HEK293 (cell line): ENCODE measurements at regions not wholly inside any gene's neighbourhood (a gene's known extent, or its start where the extent isn't known, plus 50 kb on each side); places are given as distances from the start of the nearest gene placed in this dataset.

Source experiments
- CTCF ChIA-PET: fragments of 350-600 bp; formaldehyde crosslinking; extraction: SDS; loops from one replicate; lab custom pipeline; 2021; ENCODE audit warnings: antibody characterized with exemption; lab: Yijun Ruan, JAX
- POLR2A ChIA-PET: fragments of 300-600 bp; formaldehyde crosslinking; extraction: SDS; loops from one replicate; lab custom pipeline; 2020; ENCODE audit warnings: antibody characterized with exemption, inconsistent platforms; lab: Yijun Ruan, JAX
- H3K27ac ChIP-seq: fragments of 200-500 bp; sonication (Bioruptor generic); 2 replicates; pipeline ENCODE4 v1.5.1; 2014; ENCODE audit warnings: low read depth, low read length, control low read depth, inconsistent platforms; ENCODE audit errors: extremely low read depth
- H3K36me3 ChIP-seq, 2 experiments: fragments of 200-500 bp in 1 of 2; sonication (Bioruptor generic) in 1 of 2; 1 replicate in 1 of 2; 2 replicates in 1 of 2; pipeline ENCODE4 v1.5.1; 2014 to 2017; ENCODE audit warnings: inconsistent platforms in 2 of 2, low read length in 2 of 2; ENCODE audit not compliant: control insufficient read depth in 2 of 2, insufficient read depth in 1 of 2
- H3K4me1 ChIP-seq: fragments of 200-500 bp; sonication (Bioruptor generic); 2 replicates; pipeline ENCODE4 v1.5.1; 2014; ENCODE audit warnings: mild to moderate bottlenecking, low read length, inconsistent platforms; ENCODE audit not compliant: control insufficient read depth, insufficient read depth
- H3K4me3 ChIP-seq: 2 replicates; pipeline ENCODE4 v1.5.1; 2011; ENCODE audit warnings: low read depth, mild to moderate bottlenecking, control low read depth, low read length, moderate library complexity
- H3K9me3 ChIP-seq: fragments of 200-500 bp; sonication (Bioruptor generic); 2 replicates; pipeline ENCODE4 v1.5.1; 2014; ENCODE audit warnings: low read depth, low read length, inconsistent platforms; ENCODE audit not compliant: control insufficient read depth, insufficient read depth
- CTCF ChIP-seq: fragments of 450-650 bp; formaldehyde crosslinking; IDR thresholded peaks from 2 replicates; pipeline ENCODE4 v1.5.1; 2016; ENCODE audit warnings: missing biosample characterization, missing genetic modification characterization
- HOXC10 ChIP-seq: sonication (generic); formaldehyde crosslinking; IDR thresholded peaks from 2 replicates; pipeline ENCODE4 v1.8.1; 2023; ENCODE audit warnings: mild to moderate bottlenecking, missing genetic modification reagents
- MYNN ChIP-seq: fragments of 450-650 bp; formaldehyde crosslinking; IDR thresholded peaks from 2 replicates; pipeline ENCODE4 v1.5.1; 2016; ENCODE audit warnings: missing biosample characterization, missing genetic modification characterization, borderline replicate concordance
- ZBTB8A ChIP-seq: fragments of 450-650 bp; formaldehyde crosslinking; IDR thresholded peaks from 2 replicates; pipeline ENCODE4 v1.5.1; 2016; ENCODE audit warnings: missing biosample characterization, missing genetic modification characterization
- ZNF175 ChIP-seq: fragments of 450-650 bp; formaldehyde crosslinking; IDR thresholded peaks from 2 replicates; pipeline ENCODE4 v1.5.1; 2016; ENCODE audit warnings: missing biosample characterization, missing genetic modification characterization
- ZNF2 ChIP-seq: fragments of 450-650 bp; formaldehyde crosslinking; IDR thresholded peaks from 2 replicates; pipeline ENCODE4 v1.5.1; 2016; ENCODE audit warnings: missing biosample characterization, missing genetic modification characterization
- ZNF350 ChIP-seq: fragments of 450-650 bp; formaldehyde crosslinking; IDR thresholded peaks from 2 replicates; pipeline ENCODE4 v1.5.0; 2017; ENCODE audit warnings: missing biosample characterization, mild to moderate bottlenecking, missing genetic modification characterization
- ZNF394 ChIP-seq: fragments of 450-650 bp; formaldehyde crosslinking; IDR thresholded peaks from 2 replicates; pipeline ENCODE4 v1.5.1; 2016; ENCODE audit warnings: missing biosample characterization, missing genetic modification characterization, mild to moderate bottlenecking, moderate library complexity, borderline replicate concordance
- ZNF555 ChIP-seq: fragments of 450-650 bp; formaldehyde crosslinking; conservative IDR thresholded peaks from 2 replicates; pipeline ENCODE4 v1.5.1; 2017; ENCODE audit warnings: missing biosample characterization, mild to moderate bottlenecking, missing genetic modification characterization, inconsistent platforms
- ZNF610 ChIP-seq: fragments of 450-650 bp; formaldehyde crosslinking; IDR thresholded peaks from 2 replicates; pipeline ENCODE4 v1.5.1; 2016; ENCODE audit warnings: missing biosample characterization, missing genetic modification characterization, borderline replicate concordance
- ZNF626 ChIP-seq: fragments of 450-650 bp; sonication (Bioruptor Pico); formaldehyde crosslinking; IDR thresholded peaks from 2 replicates; pipeline ENCODE4 v1.5.1; 2018; ENCODE audit warnings: missing biosample characterization, missing genetic modification characterization, inconsistent platforms
- ZNF654 ChIP-seq: fragments of 450-650 bp; formaldehyde crosslinking; IDR thresholded peaks from 2 replicates; pipeline ENCODE4 v1.5.1; 2016; ENCODE audit warnings: low read depth, missing biosample characterization, missing genetic modification characterization
- TF ChIP-seq, protein P1 (sequence below): fragments of 450-650 bp; formaldehyde crosslinking; IDR thresholded peaks from 2 replicates; pipeline ENCODE4 v1.5.1; 2016; ENCODE audit warnings: missing biosample characterization, missing genetic modification characterization, borderline replicate concordance
- TF ChIP-seq, protein P2 (sequence below): fragments of 450-650 bp; formaldehyde crosslinking; IDR thresholded peaks from 2 replicates; pipeline ENCODE4 v1.5.1; 2016; ENCODE audit warnings: missing biosample characterization, missing genetic modification characterization, borderline replicate concordance
- TF ChIP-seq, protein P3 (sequence below): fragments of 450-650 bp; formaldehyde crosslinking; IDR thresholded peaks from 2 replicates; pipeline ENCODE4 v1.5.1; 2016; ENCODE audit warnings: missing biosample characterization, missing genetic modification characterization
- TF ChIP-seq, protein P4 (sequence below): fragments of 450-650 bp; formaldehyde crosslinking; IDR thresholded peaks from 2 replicates; pipeline ENCODE4 v1.5.1; 2016; ENCODE audit warnings: missing biosample characterization, missing genetic modification characterization

DNA sequence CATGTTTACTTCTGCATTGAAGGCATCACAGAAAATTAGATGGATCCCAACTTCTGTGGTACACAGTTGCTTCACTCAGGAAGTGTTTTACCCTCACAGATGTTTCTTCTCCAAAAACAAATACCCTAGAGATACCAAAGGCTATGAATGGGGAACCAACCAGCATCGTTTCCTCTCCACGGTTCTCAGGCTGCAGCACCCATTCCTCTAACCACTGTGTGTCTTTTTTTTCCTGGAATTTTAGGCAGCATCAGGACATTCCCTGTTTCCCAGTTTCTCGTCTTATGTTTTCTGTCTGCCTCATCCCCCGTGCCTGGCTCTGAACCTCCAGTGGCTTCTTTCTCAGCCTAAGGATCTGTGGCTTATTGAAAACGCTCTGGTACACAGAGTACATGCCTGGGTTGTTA is 72.0 kb upstream of the TBX5 start (continued):
- TF ChIP-seq, protein P1, sequence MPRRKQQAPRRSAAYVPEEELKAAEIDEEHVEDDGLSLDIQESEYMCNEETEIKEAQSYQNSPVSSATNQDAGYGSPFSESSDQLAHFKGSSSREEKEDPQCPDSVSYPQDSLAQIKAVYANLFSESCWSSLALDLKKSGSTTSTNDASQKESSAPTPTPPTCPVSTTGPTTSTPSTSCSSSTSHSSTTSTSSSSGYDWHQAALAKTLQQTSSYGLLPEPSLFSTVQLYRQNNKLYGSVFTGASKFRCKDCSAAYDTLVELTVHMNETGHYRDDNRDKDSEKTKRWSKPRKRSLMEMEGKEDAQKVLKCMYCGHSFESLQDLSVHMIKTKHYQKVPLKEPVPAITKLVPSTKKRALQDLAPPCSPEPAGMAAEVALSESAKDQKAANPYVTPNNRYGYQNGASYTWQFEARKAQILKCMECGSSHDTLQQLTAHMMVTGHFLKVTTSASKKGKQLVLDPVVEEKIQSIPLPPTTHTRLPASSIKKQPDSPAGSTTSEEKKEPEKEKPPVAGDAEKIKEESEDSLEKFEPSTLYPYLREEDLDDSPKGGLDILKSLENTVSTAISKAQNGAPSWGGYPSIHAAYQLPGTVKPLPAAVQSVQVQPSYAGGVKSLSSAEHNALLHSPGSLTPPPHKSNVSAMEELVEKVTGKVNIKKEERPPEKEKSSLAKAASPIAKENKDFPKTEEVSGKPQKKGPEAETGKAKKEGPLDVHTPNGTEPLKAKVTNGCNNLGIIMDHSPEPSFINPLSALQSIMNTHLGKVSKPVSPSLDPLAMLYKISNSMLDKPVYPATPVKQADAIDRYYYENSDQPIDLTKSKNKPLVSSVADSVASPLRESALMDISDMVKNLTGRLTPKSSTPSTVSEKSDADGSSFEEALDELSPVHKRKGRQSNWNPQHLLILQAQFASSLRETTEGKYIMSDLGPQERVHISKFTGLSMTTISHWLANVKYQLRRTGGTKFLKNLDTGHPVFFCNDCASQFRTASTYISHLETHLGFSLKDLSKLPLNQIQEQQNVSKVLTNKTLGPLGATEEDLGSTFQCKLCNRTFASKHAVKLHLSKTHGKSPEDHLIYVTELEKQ (tag by site-specific recombination) = no peak
- no peak for TF ChIP-seq HOXC10

DNA sequence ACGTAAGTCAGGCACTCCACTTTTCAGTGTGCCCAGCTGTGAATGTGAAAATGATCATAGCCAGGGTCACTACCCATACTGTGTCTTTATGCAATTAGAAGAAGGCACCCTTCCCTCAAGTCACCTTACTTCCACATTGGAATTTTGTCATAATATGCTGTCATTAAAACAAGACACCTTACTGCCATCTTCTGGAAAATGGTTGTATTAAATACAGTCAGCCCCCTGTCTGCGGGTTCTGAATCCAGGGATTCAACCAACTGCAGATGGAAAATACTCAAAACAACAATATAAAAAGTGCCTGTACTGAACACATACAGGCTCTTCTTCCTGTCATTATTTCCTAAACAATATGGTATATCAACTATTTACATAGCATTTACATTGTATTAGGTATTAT is 70.2 kb upstream of the TBX5 start:
- Histone ChIP-seq H3K4me1 (no peaks in the 10 kb centered on the region), H3K27ac (no peak overlapping the region), H3K4me3 (no peak overlapping the region), H3K9me3 (no peaks in the 10 kb centered on the region), H3K36me3 (no peaks in the 10 kb centered on the region)
- no peak for TF ChIP-seq ZNF610 (tag by site-specific recombination)
- TF ChIP-seq CTCF (tag by site-specific recombination) = 0 out of 2 replicates have a peak, but pooled peaks have one; percentile 45
- TF ChIP-seq ZNF654 (tag by site-specific recombination) = peak; percentile 45
- TF ChIP-seq MYNN (tag by site-specific recombination) = no peak
- no peak for TF ChIP-seq ZNF555 (tag by site-specific recombination)
- ChIA-PET POLR2A (interaction anchor here (0.6 kb wide), 1 partner anchor 55 kb away, joined by 4 read pairs; no protein-coding TSS in a partner anchor), CTCF (interaction anchor here (0.7 to 4.9 kb wide), 11 partner anchors 11 to 495 kb away, joined by 3 to 45 read pairs (median 3); no protein-coding TSS in a partner anchor)

DNA sequence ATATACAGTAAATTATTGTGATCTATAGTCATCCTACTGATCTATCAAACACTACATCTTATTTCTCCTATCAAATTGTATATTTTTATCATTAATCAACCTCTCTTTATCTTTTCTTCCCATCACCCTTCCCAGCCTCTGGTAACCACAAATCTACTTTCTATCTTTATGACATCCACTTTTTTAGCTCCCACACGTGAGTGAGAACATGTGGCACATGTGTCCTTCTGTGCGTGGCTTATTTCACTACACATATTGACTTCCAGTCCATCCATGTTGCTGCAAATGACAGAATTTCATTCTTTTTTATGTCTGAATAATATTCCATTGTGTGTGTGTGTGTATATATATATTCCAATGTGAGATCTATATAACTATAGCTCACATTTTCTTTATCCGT is 67.8 kb upstream of the TBX5 start:
- Histone ChIP-seq H3K4me3 (no peak overlapping the region), H3K9me3 (no peaks in the 10 kb centered on the region), H3K36me3 (no peaks in the 10 kb centered on the region), H3K4me1 (no peaks in the 10 kb centered on the region), H3K27ac (no peak overlapping the region)
- ChIA-PET POLR2A (no interaction called here), CTCF (interaction anchor here (0.6 to 1.2 kb wide), 3 partner anchors 36 to 493 kb away, joined by 3 to 5 read pairs (median 3); no protein-coding TSS in a partner anchor)
- no peak for TF ChIP-seq ZNF350 (tag by site-specific recombination)
- TF ChIP-seq, protein P2, sequence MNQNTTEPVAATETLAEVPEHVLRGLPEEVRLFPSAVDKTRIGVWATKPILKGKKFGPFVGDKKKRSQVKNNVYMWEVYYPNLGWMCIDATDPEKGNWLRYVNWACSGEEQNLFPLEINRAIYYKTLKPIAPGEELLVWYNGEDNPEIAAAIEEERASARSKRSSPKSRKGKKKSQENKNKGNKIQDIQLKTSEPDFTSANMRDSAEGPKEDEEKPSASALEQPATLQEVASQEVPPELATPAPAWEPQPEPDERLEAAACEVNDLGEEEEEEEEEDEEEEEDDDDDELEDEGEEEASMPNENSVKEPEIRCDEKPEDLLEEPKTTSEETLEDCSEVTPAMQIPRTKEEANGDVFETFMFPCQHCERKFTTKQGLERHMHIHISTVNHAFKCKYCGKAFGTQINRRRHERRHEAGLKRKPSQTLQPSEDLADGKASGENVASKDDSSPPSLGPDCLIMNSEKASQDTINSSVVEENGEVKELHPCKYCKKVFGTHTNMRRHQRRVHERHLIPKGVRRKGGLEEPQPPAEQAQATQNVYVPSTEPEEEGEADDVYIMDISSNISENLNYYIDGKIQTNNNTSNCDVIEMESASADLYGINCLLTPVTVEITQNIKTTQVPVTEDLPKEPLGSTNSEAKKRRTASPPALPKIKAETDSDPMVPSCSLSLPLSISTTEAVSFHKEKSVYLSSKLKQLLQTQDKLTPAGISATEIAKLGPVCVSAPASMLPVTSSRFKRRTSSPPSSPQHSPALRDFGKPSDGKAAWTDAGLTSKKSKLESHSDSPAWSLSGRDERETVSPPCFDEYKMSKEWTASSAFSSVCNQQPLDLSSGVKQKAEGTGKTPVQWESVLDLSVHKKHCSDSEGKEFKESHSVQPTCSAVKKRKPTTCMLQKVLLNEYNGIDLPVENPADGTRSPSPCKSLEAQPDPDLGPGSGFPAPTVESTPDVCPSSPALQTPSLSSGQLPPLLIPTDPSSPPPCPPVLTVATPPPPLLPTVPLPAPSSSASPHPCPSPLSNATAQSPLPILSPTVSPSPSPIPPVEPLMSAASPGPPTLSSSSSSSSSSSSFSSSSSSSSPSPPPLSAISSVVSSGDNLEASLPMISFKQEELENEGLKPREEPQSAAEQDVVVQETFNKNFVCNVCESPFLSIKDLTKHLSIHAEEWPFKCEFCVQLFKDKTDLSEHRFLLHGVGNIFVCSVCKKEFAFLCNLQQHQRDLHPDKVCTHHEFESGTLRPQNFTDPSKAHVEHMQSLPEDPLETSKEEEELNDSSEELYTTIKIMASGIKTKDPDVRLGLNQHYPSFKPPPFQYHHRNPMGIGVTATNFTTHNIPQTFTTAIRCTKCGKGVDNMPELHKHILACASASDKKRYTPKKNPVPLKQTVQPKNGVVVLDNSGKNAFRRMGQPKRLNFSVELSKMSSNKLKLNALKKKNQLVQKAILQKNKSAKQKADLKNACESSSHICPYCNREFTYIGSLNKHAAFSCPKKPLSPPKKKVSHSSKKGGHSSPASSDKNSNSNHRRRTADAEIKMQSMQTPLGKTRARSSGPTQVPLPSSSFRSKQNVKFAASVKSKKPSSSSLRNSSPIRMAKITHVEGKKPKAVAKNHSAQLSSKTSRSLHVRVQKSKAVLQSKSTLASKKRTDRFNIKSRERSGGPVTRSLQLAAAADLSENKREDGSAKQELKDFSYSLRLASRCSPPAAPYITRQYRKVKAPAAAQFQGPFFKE (tag by site-specific recombination) = no peak
- no peak for TF ChIP-seq ZNF394 (tag by site-specific recombination)
- TF ChIP-seq, protein P3, sequence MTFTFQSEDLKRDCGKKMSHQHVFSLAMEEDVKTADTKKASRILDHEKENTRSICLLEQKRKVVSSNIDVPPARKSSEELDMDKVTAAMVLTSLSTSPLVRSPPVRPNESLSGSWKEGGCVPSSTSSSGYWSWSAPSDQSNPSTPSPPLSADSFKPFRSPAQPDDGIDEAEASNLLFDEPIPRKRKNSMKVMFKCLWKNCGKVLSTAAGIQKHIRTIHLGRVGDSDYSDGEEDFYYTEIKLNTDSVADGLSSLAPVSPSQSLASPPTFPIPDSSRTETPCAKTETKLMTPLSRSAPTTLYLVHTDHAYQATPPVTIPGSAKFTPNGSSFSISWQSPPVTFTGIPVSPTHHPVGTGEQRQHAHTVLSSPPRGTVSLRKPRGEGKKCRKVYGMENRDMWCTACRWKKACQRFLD (tag by site-specific recombination) = no peak
- no peak for TF ChIP-seq ZNF175 (tag by site-specific recombination)
- TF ChIP-seq ZNF626 = no peak
- no peak for TF ChIP-seq ZBTB8A (tag by site-specific recombination)
- TF ChIP-seq ZNF2 (tag by site-specific recombination) = no peak
- TF ChIP-seq, protein P4, sequence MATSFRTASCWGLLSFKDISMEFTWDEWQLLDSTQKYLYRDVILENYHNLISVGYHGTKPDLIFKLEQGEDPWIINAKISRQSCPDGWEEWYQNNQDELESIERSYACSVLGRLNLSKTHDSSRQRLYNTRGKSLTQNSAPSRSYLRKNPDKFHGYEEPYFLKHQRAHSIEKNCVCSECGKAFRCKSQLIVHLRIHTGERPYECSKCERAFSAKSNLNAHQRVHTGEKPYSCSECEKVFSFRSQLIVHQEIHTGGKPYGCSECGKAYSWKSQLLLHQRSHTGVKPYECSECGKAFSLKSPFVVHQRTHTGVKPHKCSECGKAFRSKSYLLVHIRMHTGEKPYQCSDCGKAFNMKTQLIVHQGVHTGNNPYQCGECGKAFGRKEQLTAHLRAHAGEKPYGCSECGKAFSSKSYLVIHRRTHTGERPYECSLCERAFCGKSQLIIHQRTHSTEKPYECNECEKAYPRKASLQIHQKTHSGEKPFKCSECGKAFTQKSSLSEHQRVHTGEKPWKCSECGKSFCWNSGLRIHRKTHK (tag by site-specific recombination) = no peak
